ENCODE measurements at regions not wholly inside any gene's neighbourhood (a gene's known extent, or its start where the extent isn't known, plus 50 kb on each side); places are given as distances from the start of the nearest gene placed in this dataset.

DNA sequence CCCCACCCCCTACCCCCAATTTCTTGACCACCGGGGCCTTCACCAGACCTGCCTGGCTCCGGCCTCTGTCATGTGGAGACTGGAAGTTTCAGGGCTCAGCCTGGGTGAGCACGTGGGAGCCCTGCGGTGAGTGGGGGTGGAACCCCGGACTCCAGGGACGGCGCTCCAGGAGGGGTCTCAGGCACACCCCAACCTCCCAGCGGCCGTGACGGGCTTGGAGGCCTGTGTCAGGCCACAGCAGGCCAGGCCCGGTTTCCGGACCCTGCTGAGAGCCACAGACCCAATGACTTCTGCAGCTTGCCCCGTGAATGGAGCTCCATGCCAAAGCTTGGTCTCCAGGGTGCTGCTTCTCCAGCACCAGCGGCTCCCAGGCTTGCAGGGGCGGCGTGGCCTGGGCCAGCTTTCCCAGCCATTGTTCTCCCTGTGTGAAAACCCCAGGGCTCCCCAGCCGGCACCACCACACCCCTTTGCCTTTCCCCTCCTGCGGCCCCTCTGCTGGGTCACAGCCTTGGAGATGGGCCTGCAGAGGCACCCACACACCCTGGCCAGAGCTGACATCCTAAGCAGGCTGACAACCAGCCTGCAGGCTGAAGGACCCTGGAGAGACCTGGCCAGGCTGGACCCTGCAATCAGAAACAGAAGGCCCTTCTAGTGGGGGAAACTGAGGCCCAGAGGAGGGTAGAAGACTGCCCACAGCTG is 186.2 kb upstream of the C14orf180 start (continued):
- TF ChIP-seq FOXS1 (CRISPR knock-in tag; IDR thresholded peaks at IDR 0.05) (no peak), HOXA7 (CRISPR knock-in tag; IDR thresholded peaks at IDR 0.05) (no peak), EP300 (IDR thresholded peaks at IDR 0.05) (no peak), EHF (CRISPR knock-in tag; IDR thresholded peaks at IDR 0.05) (no peak), EHMT2 (IDR thresholded peaks at IDR 0.05; ENCODE audit: low read depth) (no peak), HDAC2 (IDR thresholded peaks at IDR 0.05) (no peak)
- TF ChIP-seq, protein P1, sequence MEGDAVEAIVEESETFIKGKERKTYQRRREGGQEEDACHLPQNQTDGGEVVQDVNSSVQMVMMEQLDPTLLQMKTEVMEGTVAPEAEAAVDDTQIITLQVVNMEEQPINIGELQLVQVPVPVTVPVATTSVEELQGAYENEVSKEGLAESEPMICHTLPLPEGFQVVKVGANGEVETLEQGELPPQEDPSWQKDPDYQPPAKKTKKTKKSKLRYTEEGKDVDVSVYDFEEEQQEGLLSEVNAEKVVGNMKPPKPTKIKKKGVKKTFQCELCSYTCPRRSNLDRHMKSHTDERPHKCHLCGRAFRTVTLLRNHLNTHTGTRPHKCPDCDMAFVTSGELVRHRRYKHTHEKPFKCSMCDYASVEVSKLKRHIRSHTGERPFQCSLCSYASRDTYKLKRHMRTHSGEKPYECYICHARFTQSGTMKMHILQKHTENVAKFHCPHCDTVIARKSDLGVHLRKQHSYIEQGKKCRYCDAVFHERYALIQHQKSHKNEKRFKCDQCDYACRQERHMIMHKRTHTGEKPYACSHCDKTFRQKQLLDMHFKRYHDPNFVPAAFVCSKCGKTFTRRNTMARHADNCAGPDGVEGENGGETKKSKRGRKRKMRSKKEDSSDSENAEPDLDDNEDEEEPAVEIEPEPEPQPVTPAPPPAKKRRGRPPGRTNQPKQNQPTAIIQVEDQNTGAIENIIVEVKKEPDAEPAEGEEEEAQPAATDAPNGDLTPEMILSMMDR (IDR thresholded peaks at IDR 0.05) = no peak

DNA sequence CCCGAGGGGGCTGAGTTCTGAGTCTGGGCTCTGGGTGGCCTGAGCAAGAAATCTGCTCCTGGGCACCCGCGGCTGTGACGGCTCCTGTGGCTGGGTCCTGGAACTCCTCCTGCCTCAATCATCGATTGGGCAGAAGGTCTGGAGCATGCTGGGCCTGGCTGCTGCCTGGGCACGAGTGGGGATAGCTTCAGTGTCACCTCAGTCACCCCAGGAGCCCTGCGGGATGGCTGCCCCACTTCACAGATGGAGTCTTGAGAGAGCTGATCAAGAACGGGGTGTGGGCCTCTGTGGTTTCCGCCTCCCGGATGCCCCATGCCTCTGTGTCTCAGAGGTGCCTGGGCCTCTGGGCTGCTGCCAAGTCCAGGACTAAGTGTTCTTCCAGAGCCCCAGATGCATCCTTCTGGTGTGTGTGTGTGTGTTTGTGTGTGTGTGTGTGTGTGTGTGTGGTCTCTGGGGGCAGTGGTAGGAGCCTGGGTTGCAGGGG is 185.6 kb upstream of the C14orf180 start:
- ATAC-seq = no peak
- CTCF ChIA-PET = interaction anchor here (1.9 kb wide), 1 partner anchor 170 kb away, joined by 5 read pairs; no protein-coding TSS in a partner anchor

DNA sequence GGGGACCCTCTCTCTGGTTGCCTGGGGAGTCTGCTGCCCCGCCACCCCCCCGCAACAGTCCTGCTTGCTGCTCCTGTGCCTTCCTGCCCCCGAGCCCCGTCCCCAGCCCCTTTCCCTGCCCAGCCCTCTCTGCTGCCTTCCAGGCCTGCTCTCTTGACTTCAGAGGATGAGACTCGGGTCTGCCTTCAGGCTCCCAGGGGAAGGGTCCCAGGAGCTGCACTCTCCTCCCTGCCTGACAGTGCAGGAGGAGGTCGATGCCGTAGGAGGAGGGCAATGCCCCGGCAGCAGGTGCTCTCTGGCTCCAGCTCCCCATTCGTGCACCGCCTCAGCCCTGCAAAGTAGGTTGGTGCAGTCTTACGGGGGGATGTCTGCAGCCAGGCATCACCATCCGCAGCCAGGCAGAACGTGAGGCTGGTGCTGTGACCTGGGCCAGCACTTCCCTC is 185.1 kb upstream of the C14orf180 start:
- no peak for FAIRE-seq
- ChIA-PET POLR2A (no interaction called here), CTCF (interaction anchor here (1.9 kb wide), 1 partner anchor 170 kb away, joined by 5 read pairs; no protein-coding TSS in a partner anchor)
- TF ChIP-seq MAFK (IDR thresholded peaks at IDR 0.05; ENCODE audit: partially characterized antibody) (no peak), POLR2AphosphoS2 (conservative IDR thresholded peaks at IDR 0.05; ENCODE audit: low read length) (no peak), EHF (CRISPR knock-in tag; IDR thresholded peaks at IDR 0.05) (no peak)
- Histone ChIP-seq H3K27ac (no peak overlapping the region), H3K4me3 (no peak overlapping the region), H3K4me1 (no peaks in the 10 kb centered on the region), H3K9me3 (peaks cover 22% of the 10 kb centered on the region), H3K4me2 (no peak overlapping the region)
- DNase-seq (ENCODE audit: low read depth in 1 of 2, low spot score in 1 of 2) = no peak
- no peak for ATAC-seq
- WGBS (ENCODE audit: missing lambda C conversion rate) = 20% methylated on average over 2 of the region's 13 CpGs

More for the DNA sequence above, 185.6 kb upstream of the C14orf180 start:
- WGBS (ENCODE audit: missing lambda C conversion rate) = 57% methylated on average over 9 of the region's 10 CpGs
- no peak for FAIRE-seq
- H3K27ac ChIP-seq = no peak overlapping the region
- H3K4me3 ChIP-seq = no peak overlapping the region
- POLR2A ChIA-PET = no interaction called here
- H3K9me3 ChIP-seq = peaks cover 22% of the 10 kb centered on the region
- DNase-seq (ENCODE audit: low read depth in 1 of 2, low spot score in 1 of 2) = no peak
- H3K4me2 ChIP-seq = no peak overlapping the region
- H3K4me1 ChIP-seq = no peaks in the 10 kb centered on the region
- TF ChIP-seq GATA3 (IDR thresholded peaks at IDR 0.05; ENCODE audit: borderline replicate concordance) (no peak), RNF2 (IDR thresholded peaks at IDR 0.05; ENCODE audit: borderline replicate concordance, low read depth) (no peak), EP300 (IDR thresholded peaks at IDR 0.05) (no peak), RCOR1 (IDR thresholded peaks at IDR 0.05; ENCODE audit: low read depth, low read length) (no peak), POLR2AphosphoS2 (conservative IDR thresholded peaks at IDR 0.05; ENCODE audit: low read length) (no peak), POLR2A (IDR thresholded peaks at IDR 0.05; ENCODE audit: low read length) (no peak), MAZ (IDR thresholded peaks at IDR 0.05; ENCODE audit: borderline replicate concordance, low read depth, low read length) (no peak), ZNF302 (CRISPR knock-in tag; IDR thresholded peaks at IDR 0.05) (no peak), TP53 (CRISPR knock-in tag; IDR thresholded peaks at IDR 0.05) (no peak)
- TF ChIP-seq, protein P2, sequence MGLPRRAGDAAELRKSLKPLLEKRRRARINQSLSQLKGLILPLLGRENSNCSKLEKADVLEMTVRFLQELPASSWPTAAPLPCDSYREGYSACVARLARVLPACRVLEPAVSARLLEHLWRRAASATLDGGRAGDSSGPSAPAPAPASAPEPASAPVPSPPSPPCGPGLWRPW (IDR thresholded peaks at IDR 0.05) = no peak
- TF ChIP-seq, protein P3, sequence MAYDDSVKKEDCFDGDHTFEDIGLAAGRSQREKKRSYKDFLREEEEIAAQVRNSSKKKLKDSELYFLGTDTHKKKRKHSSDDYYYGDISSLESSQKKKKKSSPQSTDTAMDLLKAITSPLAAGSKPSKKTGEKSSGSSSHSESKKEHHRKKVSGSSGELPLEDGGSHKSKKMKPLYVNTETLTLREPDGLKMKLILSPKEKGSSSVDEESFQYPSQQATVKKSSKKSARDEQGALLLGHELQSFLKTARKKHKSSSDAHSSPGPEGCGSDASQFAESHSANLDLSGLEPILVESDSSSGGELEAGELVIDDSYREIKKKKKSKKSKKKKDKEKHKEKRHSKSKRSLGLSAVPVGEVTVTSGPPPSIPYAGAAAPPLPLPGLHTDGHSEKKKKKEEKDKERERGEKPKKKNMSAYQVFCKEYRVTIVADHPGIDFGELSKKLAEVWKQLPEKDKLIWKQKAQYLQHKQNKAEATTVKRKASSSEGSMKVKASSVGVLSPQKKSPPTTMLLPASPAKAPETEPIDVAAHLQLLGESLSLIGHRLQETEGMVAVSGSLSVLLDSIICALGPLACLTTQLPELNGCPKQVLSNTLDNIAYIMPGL (CRISPR knock-in tag; IDR thresholded peaks at IDR 0.05; ENCODE audit: borderline replicate concordance) = no peak
- TF ChIP-seq, protein P4, sequence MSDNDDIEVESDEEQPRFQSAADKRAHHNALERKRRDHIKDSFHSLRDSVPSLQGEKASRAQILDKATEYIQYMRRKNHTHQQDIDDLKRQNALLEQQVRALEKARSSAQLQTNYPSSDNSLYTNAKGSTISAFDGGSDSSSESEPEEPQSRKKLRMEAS (IDR thresholded peaks at IDR 0.05) = no peak

Data from A549 (cell line).